Body of pancreas (tissue), 4 donors: ENCODE measurements at regions not wholly inside any gene's neighbourhood (a gene's known extent, or its start where the extent isn't known, plus 50 kb on each side); places are given as distances from the start of the nearest gene placed in this dataset.

ENCODE experiments used
- POLR2A ChIP-seq, 3 donors: fragments of 450-650 bp; IDR thresholded peaks; one replicate each; pipeline ENCODE4 v1.6.1; 2016; ENCODE audit warnings: antibody characterized with exemption in 3 of 3, mild to moderate bottlenecking in 2 of 3
- TF ChIP-seq, protein P1 (sequence below), 7 experiments: fragments of 450-650 bp in 4 of 7; fragments of 200-600 bp in 3 of 7; sonication (generic) in 3 of 7; IDR thresholded peaks; one replicate each; pipeline ENCODE4 v1.5.1; 2016 to 2019; ENCODE audit warnings: antibody characterized with exemption in 7 of 7

DNA sequence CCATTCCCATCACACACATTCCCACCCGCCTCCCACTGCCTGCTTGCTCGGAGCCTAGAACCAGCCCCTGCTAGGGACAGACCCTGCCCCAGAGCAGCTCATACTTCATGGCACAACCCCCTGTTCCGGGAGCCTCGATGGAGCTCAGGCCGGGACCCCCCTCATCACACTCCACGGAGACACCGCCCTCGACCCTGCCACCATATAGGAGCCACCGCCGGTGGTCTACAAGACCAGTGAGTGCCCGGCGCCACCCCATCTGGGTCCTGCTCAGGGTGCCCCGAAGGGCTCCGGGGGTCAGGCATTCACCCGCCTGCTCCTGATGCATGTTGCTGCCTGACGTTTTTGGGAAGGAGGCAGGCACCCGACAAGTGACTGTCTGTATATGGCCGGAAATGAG, 65.5 kb upstream of the RXRA start:
- TF ChIP-seq, protein P1, sequence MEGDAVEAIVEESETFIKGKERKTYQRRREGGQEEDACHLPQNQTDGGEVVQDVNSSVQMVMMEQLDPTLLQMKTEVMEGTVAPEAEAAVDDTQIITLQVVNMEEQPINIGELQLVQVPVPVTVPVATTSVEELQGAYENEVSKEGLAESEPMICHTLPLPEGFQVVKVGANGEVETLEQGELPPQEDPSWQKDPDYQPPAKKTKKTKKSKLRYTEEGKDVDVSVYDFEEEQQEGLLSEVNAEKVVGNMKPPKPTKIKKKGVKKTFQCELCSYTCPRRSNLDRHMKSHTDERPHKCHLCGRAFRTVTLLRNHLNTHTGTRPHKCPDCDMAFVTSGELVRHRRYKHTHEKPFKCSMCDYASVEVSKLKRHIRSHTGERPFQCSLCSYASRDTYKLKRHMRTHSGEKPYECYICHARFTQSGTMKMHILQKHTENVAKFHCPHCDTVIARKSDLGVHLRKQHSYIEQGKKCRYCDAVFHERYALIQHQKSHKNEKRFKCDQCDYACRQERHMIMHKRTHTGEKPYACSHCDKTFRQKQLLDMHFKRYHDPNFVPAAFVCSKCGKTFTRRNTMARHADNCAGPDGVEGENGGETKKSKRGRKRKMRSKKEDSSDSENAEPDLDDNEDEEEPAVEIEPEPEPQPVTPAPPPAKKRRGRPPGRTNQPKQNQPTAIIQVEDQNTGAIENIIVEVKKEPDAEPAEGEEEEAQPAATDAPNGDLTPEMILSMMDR (IDR thresholded peaks at IDR 0.05) = no peak
- TF ChIP-seq POLR2A (IDR thresholded peaks at IDR 0.05) = peak in 1 of 3 donors; percentile 1
